ENCODE measurements at regions not wholly inside any gene's neighbourhood (a gene's known extent, or its start where the extent isn't known, plus 50 kb on each side); places are given as distances from the start of the nearest gene placed in this dataset.

DNA sequence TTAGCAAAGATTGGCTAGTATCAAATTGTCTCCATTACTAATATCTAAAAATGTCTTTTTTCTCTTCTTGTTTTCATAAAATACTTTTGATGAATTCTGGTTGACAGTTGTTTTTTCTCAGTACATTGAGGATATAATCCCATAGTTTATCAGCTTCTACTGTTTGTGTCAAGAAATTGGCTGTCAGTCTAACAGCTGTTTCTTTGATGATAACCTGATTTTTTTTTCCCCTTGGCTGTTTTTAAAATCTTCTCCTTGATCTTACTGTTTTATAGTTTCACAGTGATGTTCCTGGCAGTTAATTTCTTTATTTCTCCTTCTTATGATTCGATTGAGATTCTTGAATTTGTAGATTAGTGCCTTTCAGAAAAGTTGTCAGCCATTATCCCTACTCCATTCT, 315.3 kb upstream of the PMFBP1 start:
- Histone ChIP-seq H3K4me3 (replicated peaks in 1 of 4; ENCODE audit: control extremely low read depth in 1 of 4, insufficient read depth in 1 of 4, low read depth in 3 of 4, low read length in 4 of 4) (no peak overlapping the region), H3K27ac (ENCODE audit: insufficient read depth, low read length) (no peak overlapping the region), H3K27me3 (ENCODE audit: control insufficient read depth, insufficient read depth, low read length) (no peaks in the 10 kb centered on the region), H3K9ac (ENCODE audit: insufficient read depth, low read length) (no peak overlapping the region), H3K4me2 (ENCODE audit: extremely low read depth, insufficient read depth, low read length) (no peak overlapping the region), H3K4me1 (ENCODE audit: control insufficient read depth, extremely low read depth, insufficient read depth, low read length) (no peaks in the 10 kb centered on the region), H3K79me2 (ENCODE audit: control insufficient read depth, insufficient read depth, low read length) (no peaks in the 10 kb centered on the region), H2AFZ (ENCODE audit: low read length) (no peak overlapping the region), H3K9me3 (ENCODE audit: control insufficient read depth, insufficient read depth, low read depth, low read length) (no peaks in the 10 kb centered on the region), H3K36me3 (ENCODE audit: control insufficient read depth, insufficient read depth, low read length) (no peaks in the 10 kb centered on the region), H4K20me1 (ENCODE audit: control insufficient read depth, extremely low read depth, insufficient read depth, low read length) (no peaks in the 10 kb centered on the region)
- TF ChIP-seq EZH2 (IDR thresholded peaks at IDR 0.05; ENCODE audit: low read length, missing control alignments), result no peak
- TF ChIP-seq, protein P1, sequence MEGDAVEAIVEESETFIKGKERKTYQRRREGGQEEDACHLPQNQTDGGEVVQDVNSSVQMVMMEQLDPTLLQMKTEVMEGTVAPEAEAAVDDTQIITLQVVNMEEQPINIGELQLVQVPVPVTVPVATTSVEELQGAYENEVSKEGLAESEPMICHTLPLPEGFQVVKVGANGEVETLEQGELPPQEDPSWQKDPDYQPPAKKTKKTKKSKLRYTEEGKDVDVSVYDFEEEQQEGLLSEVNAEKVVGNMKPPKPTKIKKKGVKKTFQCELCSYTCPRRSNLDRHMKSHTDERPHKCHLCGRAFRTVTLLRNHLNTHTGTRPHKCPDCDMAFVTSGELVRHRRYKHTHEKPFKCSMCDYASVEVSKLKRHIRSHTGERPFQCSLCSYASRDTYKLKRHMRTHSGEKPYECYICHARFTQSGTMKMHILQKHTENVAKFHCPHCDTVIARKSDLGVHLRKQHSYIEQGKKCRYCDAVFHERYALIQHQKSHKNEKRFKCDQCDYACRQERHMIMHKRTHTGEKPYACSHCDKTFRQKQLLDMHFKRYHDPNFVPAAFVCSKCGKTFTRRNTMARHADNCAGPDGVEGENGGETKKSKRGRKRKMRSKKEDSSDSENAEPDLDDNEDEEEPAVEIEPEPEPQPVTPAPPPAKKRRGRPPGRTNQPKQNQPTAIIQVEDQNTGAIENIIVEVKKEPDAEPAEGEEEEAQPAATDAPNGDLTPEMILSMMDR (conservative IDR thresholded peaks at IDR 0.05 in 1 of 2, IDR thresholded peaks at IDR 0.05 in 1 of 2; ENCODE audit: low read depth in 1 of 2, low read length in 2 of 2), result no peak
- DNase-seq (ENCODE audit: low read depth in 2 of 2), result no peak

DNA sequence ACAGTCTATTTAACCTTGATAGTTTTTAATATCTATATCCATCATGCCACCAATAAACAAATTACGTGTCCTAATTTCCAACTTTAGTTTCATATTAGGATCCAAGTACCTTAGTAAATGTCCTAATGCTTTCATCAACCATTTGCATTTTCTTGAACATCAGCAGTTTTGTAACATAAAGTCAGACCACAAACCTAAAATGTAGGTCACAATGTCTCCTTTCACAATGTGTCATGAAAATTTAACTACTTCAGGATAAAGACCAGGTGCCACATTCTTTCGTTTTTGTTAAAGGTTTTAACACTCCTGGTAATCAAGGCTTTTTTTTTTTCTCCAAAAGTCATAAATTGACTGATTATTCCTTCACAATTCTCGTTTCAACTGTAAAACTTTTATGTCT, 310.7 kb upstream of the PMFBP1 start:
- H3K9me3 ChIP-seq (ENCODE audit: control insufficient read depth, insufficient read depth, low read depth, low read length), result no peaks in the 10 kb centered on the region
- H4K20me1 ChIP-seq (ENCODE audit: control insufficient read depth, extremely low read depth, insufficient read depth, low read length), result no peaks in the 10 kb centered on the region
- no peak overlapping the region for H3K4me2 ChIP-seq (ENCODE audit: extremely low read depth, insufficient read depth, low read length)
- H3K36me3 ChIP-seq (ENCODE audit: control insufficient read depth, insufficient read depth, low read length), result no peaks in the 10 kb centered on the region
- no peak for DNase-seq (ENCODE audit: low read depth in 2 of 2)
- no peaks in the 10 kb centered on the region for H3K79me2 ChIP-seq (ENCODE audit: control insufficient read depth, insufficient read depth, low read length)
- no peak overlapping the region for H2AFZ ChIP-seq (ENCODE audit: low read length)
- H3K27me3 ChIP-seq (ENCODE audit: control insufficient read depth, insufficient read depth, low read length), result no peaks in the 10 kb centered on the region
- no peak overlapping the region for H3K4me3 ChIP-seq (replicated peaks in 1 of 4; ENCODE audit: control extremely low read depth in 1 of 4, insufficient read depth in 1 of 4, low read depth in 3 of 4, low read length in 4 of 4)
- TF ChIP-seq, protein P1 (conservative IDR thresholded peaks at IDR 0.05 in 1 of 2, IDR thresholded peaks at IDR 0.05 in 1 of 2; ENCODE audit: low read depth in 1 of 2, low read length in 2 of 2), result no peak
- TF ChIP-seq EZH2 (IDR thresholded peaks at IDR 0.05; ENCODE audit: low read length, missing control alignments), result no peak
- H3K27ac ChIP-seq (ENCODE audit: insufficient read depth, low read length), result no peak overlapping the region
- no peak overlapping the region for H3K9ac ChIP-seq (ENCODE audit: insufficient read depth, low read length)
- H3K4me1 ChIP-seq (ENCODE audit: control insufficient read depth, extremely low read depth, insufficient read depth, low read length), result no peaks in the 10 kb centered on the region

DNA sequence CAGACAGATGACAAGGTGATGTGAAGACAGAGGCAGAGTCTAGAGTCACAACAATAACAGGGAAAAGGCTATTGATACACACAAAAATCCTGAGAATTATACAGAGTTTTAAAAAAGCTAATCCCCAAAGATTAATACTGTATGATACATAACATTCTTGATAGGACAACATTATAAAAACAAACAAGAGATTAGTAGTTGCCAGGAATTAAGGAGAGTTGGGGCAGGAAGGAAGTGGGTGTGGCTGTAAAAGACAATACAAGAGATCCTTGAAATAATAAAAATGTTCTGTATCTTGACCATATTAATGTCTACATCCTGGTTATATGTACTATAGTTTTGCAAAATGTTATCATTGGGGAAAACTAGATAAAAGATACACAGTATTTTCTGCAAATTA, 309.5 kb upstream of the PMFBP1 start:
- Histone ChIP-seq H3K9ac (ENCODE audit: insufficient read depth, low read length) (no peak overlapping the region), H3K27ac (ENCODE audit: insufficient read depth, low read length) (no peak overlapping the region), H3K36me3 (ENCODE audit: control insufficient read depth, insufficient read depth, low read length) (no peaks in the 10 kb centered on the region), H3K79me2 (ENCODE audit: control insufficient read depth, insufficient read depth, low read length) (no peaks in the 10 kb centered on the region), H3K4me1 (ENCODE audit: control insufficient read depth, extremely low read depth, insufficient read depth, low read length) (no peaks in the 10 kb centered on the region), H2AFZ (ENCODE audit: low read length) (no peak overlapping the region), H3K27me3 (ENCODE audit: control insufficient read depth, insufficient read depth, low read length) (no peaks in the 10 kb centered on the region), H3K4me2 (ENCODE audit: extremely low read depth, insufficient read depth, low read length) (no peak overlapping the region), H4K20me1 (ENCODE audit: control insufficient read depth, extremely low read depth, insufficient read depth, low read length) (no peaks in the 10 kb centered on the region), H3K4me3 (replicated peaks in 1 of 4; ENCODE audit: control extremely low read depth in 1 of 4, insufficient read depth in 1 of 4, low read depth in 3 of 4, low read length in 4 of 4) (no peak overlapping the region), H3K9me3 (ENCODE audit: control insufficient read depth, insufficient read depth, low read depth, low read length) (no peaks in the 10 kb centered on the region)
- TF ChIP-seq, protein P1 (conservative IDR thresholded peaks at IDR 0.05 in 1 of 2, IDR thresholded peaks at IDR 0.05 in 1 of 2; ENCODE audit: low read depth in 1 of 2, low read length in 2 of 2), result no peak
- no peak for TF ChIP-seq EZH2 (IDR thresholded peaks at IDR 0.05; ENCODE audit: low read length, missing control alignments)
- DNase-seq (ENCODE audit: low read depth in 2 of 2), result peak in 1 of 2 donors; percentile 42

All from fibroblast of lung (primary cell).